ENCODE measurements at regions not wholly inside any gene's neighbourhood (a gene's known extent, or its start where the extent isn't known, plus 50 kb on each side); places are given as distances from the start of the nearest gene placed in this dataset.

- intact Hi-C loops (cut with micrococcal nuclease) = no loop called here
Measured at GRCh38 chr3:67831262-67831661, 176.8 kb upstream of the SUCLG2 start.

DNA sequence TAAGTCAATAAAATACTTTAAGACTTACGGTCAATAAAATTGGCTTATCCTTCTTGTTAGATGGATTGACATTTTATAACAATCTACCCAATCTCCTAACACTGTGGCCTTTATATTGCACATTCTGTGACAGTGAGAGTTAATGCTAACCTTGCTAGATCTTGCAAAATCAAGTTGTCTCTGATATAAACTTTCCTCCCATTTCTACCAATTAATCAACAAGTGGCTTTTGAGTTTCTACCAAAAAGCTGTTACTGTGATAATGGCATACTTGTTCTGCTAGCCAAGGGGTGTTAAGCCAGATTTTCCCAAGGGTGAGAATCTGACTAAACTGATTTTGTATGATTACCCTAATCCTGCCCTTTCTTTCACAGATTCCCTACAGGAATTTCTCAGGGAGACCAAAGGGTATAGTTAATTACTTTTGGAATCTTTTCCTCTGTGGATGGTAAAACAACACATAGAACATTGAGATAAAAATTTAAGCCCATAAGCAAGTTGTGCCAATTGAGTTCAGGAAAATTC lies 174.1 kb upstream of the SUCLG2 start:
- intact Hi-C loops (cut with micrococcal nuclease) = no loop called here
- H3K9me3 Mint-ChIP-seq = peaks cover 9% of the 10 kb centered on the region
- H3K4me1 Mint-ChIP-seq = no peaks in the 10 kb centered on the region
- ChIA-PET POLR2A (no interaction called here), CTCF (no interaction called here)
- no peak for TF ChIP-seq CTCF (IDR thresholded peaks at IDR 0.05)
- no peak overlapping the region for H3K27ac Mint-ChIP-seq
- no peak for DNase-seq
- H3K27me3 Mint-ChIP-seq = peaks cover 9% of the 10 kb centered on the region
- H3K4me3 Mint-ChIP-seq = no peak overlapping the region
- ATAC-seq (ENCODE audit: low read depth) = no peak
- no peaks in the 10 kb centered on the region for H3K36me3 Mint-ChIP-seq (ENCODE audit: low read depth)

More at GRCh38 chr3:67831262-67831661, 176.8 kb upstream of the SUCLG2 start:
- POLR2A ChIA-PET = no interaction called here
- Mint-ChIP-seq H3K9me3 (peaks cover 20% of the 10 kb centered on the region), H3K4me3 (no peak overlapping the region), H3K36me3 (ENCODE audit: low read depth) (no peaks in the 10 kb centered on the region), H3K27ac (no peak overlapping the region), H3K4me1 (no peaks in the 10 kb centered on the region), H3K27me3 (peaks cover 5% of the 10 kb centered on the region)
- DNase-seq (no peak), ATAC-seq (ENCODE audit: low read depth) (no peak)
- TF ChIP-seq CTCF (IDR thresholded peaks at IDR 0.05) = no peak
- CTCF ChIA-PET = no interaction called here

GRCh38 chr3:67821135-67821534 lies 166.7 kb upstream of the SUCLG2 start:
- TF ChIP-seq CTCF (IDR thresholded peaks at IDR 0.05) = no peak
- POLR2A ChIA-PET = no interaction called here
- ATAC-seq (ENCODE audit: low read depth) (no peak), DNase-seq (no peak)
- CTCF ChIA-PET = no interaction called here
- no peaks in the 10 kb centered on the region for H3K4me1 Mint-ChIP-seq
- no peaks in the 10 kb centered on the region for H3K36me3 Mint-ChIP-seq (ENCODE audit: low read depth)
- peaks cover 4% of the 10 kb centered on the region for H3K27me3 Mint-ChIP-seq
- no peak overlapping the region for H3K4me3 Mint-ChIP-seq
- intact Hi-C loops (cut with micrococcal nuclease) = no loop called here
- H3K9me3 Mint-ChIP-seq = no peaks in the 10 kb centered on the region
- no peak overlapping the region for H3K27ac Mint-ChIP-seq

DNA sequence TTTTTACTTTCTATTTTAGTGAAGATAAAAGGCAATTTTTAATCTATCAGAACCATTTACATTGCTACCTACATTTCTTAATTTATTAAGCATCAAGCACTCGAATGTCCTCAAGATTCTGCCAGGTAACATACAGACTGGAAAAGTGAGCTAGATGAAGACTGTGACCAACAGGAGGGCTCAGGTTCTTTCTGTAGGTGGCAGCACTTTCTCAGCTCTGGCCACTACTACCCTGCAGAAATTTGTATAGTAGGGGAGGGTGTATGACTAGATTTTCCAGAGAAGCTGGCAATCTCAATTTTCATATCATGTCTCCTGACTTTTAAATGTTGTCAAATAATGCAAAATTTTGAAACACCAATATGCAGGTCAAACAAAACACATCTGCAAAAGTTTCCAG lies 165.0 kb upstream of the SUCLG2 start:
- Mint-ChIP-seq H3K4me3 (no peak overlapping the region), H3K27me3 (no peaks in the 10 kb centered on the region), H3K4me1 (no peaks in the 10 kb centered on the region), H3K27ac (no peak overlapping the region), H3K36me3 (ENCODE audit: low read depth) (no peaks in the 10 kb centered on the region), H3K9me3 (no peaks in the 10 kb centered on the region)
- no peak for TF ChIP-seq CTCF (IDR thresholded peaks at IDR 0.05)
- intact Hi-C loops (cut with micrococcal nuclease) = no loop called here
- no peak for DNase-seq
- ChIA-PET CTCF (no interaction called here), POLR2A (no interaction called here)
- no peak for ATAC-seq (ENCODE audit: low read depth)

DNA sequence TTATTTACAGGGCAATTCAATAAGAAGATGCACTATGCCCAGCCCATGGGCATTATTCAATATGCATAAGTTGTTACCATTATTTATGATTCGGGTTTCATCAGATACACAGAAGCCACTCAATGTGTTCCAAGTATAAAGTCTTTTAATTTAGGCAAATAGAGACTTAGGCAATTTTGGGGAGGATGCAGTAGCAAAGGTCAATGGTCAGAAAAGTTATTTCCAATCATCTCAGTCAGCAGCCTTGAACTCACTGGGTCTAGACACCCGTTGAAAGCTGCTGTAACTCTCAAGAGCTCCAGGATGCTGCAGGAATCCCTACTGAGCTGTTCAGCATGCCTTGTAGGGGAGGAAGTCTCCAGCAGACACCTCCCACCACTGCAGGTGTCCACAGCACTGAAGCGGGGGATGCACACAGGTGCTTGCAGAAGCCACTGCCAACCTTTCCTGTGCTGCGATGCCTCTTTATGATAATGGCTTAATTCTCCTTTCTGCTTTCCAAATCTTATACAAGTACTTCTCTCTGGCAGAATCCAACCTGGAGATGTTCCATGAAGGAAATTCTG lies 155.0 kb upstream of the SUCLG2 start:
- ChIA-PET POLR2A (no interaction called here), CTCF (no interaction called here)
- H3K36me3 Mint-ChIP-seq (ENCODE audit: low read depth) = no peaks in the 10 kb centered on the region
- no peak overlapping the region for H3K27ac Mint-ChIP-seq
- peaks cover 11% of the 10 kb centered on the region for H3K27me3 Mint-ChIP-seq
- H3K4me1 Mint-ChIP-seq = no peaks in the 10 kb centered on the region
- H3K4me3 Mint-ChIP-seq = no peak overlapping the region
- intact Hi-C loops (cut with micrococcal nuclease) = no loop called here
- H3K9me3 Mint-ChIP-seq = no peaks in the 10 kb centered on the region
- no peak for TF ChIP-seq CTCF (IDR thresholded peaks at IDR 0.05)
- ATAC-seq (ENCODE audit: low read depth) (no peak), DNase-seq (no peak)
